HEK293 (cell line): ENCODE measurements at regions not wholly inside any gene's neighbourhood (a gene's known extent, or its start where the extent isn't known, plus 50 kb on each side); places are given as distances from the start of the nearest gene placed in this dataset.

Experiments used
- CTCF ChIA-PET: fragments of 350-600 bp; formaldehyde crosslinking; extraction: SDS; loops from one replicate; lab custom pipeline; 2021; ENCODE audit warnings: antibody characterized with exemption; lab: Yijun Ruan, JAX
- POLR2A ChIA-PET: fragments of 300-600 bp; formaldehyde crosslinking; extraction: SDS; loops from one replicate; lab custom pipeline; 2020; ENCODE audit warnings: antibody characterized with exemption, inconsistent platforms; lab: Yijun Ruan, JAX
- H3K27ac ChIP-seq: fragments of 200-500 bp; sonication (Bioruptor generic); 2 replicates; pipeline ENCODE4 v1.5.1; 2014; ENCODE audit warnings: low read depth, low read length, control low read depth, inconsistent platforms; ENCODE audit errors: extremely low read depth
- H3K36me3 ChIP-seq, 2 experiments: fragments of 200-500 bp in 1 of 2; sonication (Bioruptor generic) in 1 of 2; 1 replicate in 1 of 2; 2 replicates in 1 of 2; pipeline ENCODE4 v1.5.1; 2014 to 2017; ENCODE audit warnings: inconsistent platforms in 2 of 2, low read length in 2 of 2; ENCODE audit not compliant: control insufficient read depth in 2 of 2, insufficient read depth in 1 of 2
- H3K4me1 ChIP-seq: fragments of 200-500 bp; sonication (Bioruptor generic); 2 replicates; pipeline ENCODE4 v1.5.1; 2014; ENCODE audit warnings: mild to moderate bottlenecking, low read length, inconsistent platforms; ENCODE audit not compliant: control insufficient read depth, insufficient read depth
- H3K4me3 ChIP-seq: 2 replicates; pipeline ENCODE4 v1.5.1; 2011; ENCODE audit warnings: low read depth, mild to moderate bottlenecking, control low read depth, low read length, moderate library complexity
- H3K9me3 ChIP-seq: fragments of 200-500 bp; sonication (Bioruptor generic); 2 replicates; pipeline ENCODE4 v1.5.1; 2014; ENCODE audit warnings: low read depth, low read length, inconsistent platforms; ENCODE audit not compliant: control insufficient read depth, insufficient read depth
- KLF1 ChIP-seq: fragments of 450-650 bp; formaldehyde crosslinking; IDR thresholded peaks from 2 replicates; pipeline ENCODE4 v1.5.1; 2016; ENCODE audit warnings: missing biosample characterization, missing genetic modification characterization
- REPIN1 ChIP-seq: fragments of 450-650 bp; formaldehyde crosslinking; IDR thresholded peaks from 2 replicates; pipeline ENCODE4 v1.5.1; 2017; ENCODE audit warnings: missing biosample characterization, missing genetic modification characterization, low read depth
- ZBTB48 ChIP-seq: fragments of 450-650 bp; formaldehyde crosslinking; IDR thresholded peaks from 2 replicates; pipeline ENCODE4 v1.5.1; 2016; ENCODE audit warnings: missing biosample characterization, missing genetic modification characterization
- ZBTB6 ChIP-seq: fragments of 450-650 bp; formaldehyde crosslinking; IDR thresholded peaks from 2 replicates; pipeline ENCODE4 v1.5.1; 2017; ENCODE audit warnings: missing biosample characterization, missing genetic modification characterization
- ZFHX2 ChIP-seq: fragments of 450-650 bp; formaldehyde crosslinking; conservative IDR thresholded peaks from 2 replicates; pipeline ENCODE4 v1.5.1; 2016; ENCODE audit warnings: missing biosample characterization, missing genetic modification characterization
- ZFP37 ChIP-seq: fragments of 450-650 bp; formaldehyde crosslinking; IDR thresholded peaks from 2 replicates; pipeline ENCODE4 v1.5.1; 2016; ENCODE audit warnings: missing biosample characterization, missing genetic modification characterization
- ZFP41 ChIP-seq: fragments of 450-650 bp; formaldehyde crosslinking; IDR thresholded peaks from 2 replicates; pipeline ENCODE4 v1.5.1; 2016; ENCODE audit warnings: missing biosample characterization, missing genetic modification characterization, borderline replicate concordance
- ZNF114 ChIP-seq: fragments of 450-650 bp; formaldehyde crosslinking; IDR thresholded peaks from 2 replicates; pipeline ENCODE4 v1.5.0; 2017; ENCODE audit warnings: missing biosample characterization, missing genetic modification characterization
- ZNF121 ChIP-seq: fragments of 450-650 bp; formaldehyde crosslinking; IDR thresholded peaks from 2 replicates; pipeline ENCODE4 v1.5.1; 2016; ENCODE audit warnings: missing biosample characterization, missing genetic modification characterization
- ZNF202 ChIP-seq: fragments of 450-650 bp; formaldehyde crosslinking; IDR thresholded peaks from 2 replicates; pipeline ENCODE4 v1.5.1; 2016; ENCODE audit warnings: missing biosample characterization, missing genetic modification characterization, borderline replicate concordance
- ZNF248 ChIP-seq: fragments of 450-650 bp; formaldehyde crosslinking; IDR thresholded peaks from 2 replicates; pipeline ENCODE4 v1.5.1; 2017; ENCODE audit warnings: missing biosample characterization, missing genetic modification characterization
- ZNF292 ChIP-seq: fragments of 450-650 bp; formaldehyde crosslinking; IDR thresholded peaks from 2 replicates; pipeline ENCODE4 v1.5.1; 2016; ENCODE audit warnings: low read depth, missing biosample characterization, missing genetic modification characterization, borderline replicate concordance
- ZNF366 ChIP-seq: fragments of 450-650 bp; formaldehyde crosslinking; conservative IDR thresholded peaks from 2 replicates; pipeline ENCODE4 v1.5.1; 2016; ENCODE audit warnings: missing biosample characterization, missing genetic modification characterization
- ZNF423 ChIP-seq: fragments of 450-650 bp; formaldehyde crosslinking; IDR thresholded peaks from 2 replicates; pipeline ENCODE4 v1.5.1; 2016; ENCODE audit warnings: missing biosample characterization, missing genetic modification characterization
- ZNF514 ChIP-seq: fragments of 450-650 bp; formaldehyde crosslinking; IDR thresholded peaks from 2 replicates; pipeline ENCODE4 v1.5.1; 2016; ENCODE audit warnings: missing biosample characterization, missing genetic modification characterization
- ZNF561 ChIP-seq: fragments of 450-650 bp; IDR thresholded peaks from 2 replicates; pipeline ENCODE4 v1.5.1; 2018; ENCODE audit warnings: missing biosample characterization, missing genetic modification characterization, borderline replicate concordance
- ZNF585B ChIP-seq: fragments of 450-650 bp; formaldehyde crosslinking; IDR thresholded peaks from 2 replicates; pipeline ENCODE4 v1.5.1; 2016; ENCODE audit warnings: missing biosample characterization, missing genetic modification characterization
- ZNF677 ChIP-seq: fragments of 450-650 bp; IDR thresholded peaks from 2 replicates; pipeline ENCODE4 v1.5.0; 2018; ENCODE audit warnings: missing biosample characterization, mild to moderate bottlenecking, missing genetic modification characterization, moderate library complexity
- TF ChIP-seq, protein P1 (sequence below): IDR thresholded peaks from 2 replicates; pipeline ENCODE4 v1.6.1; 2011; ENCODE audit warnings: mild to moderate bottlenecking, low read depth, low read length, borderline replicate concordance

DNA sequence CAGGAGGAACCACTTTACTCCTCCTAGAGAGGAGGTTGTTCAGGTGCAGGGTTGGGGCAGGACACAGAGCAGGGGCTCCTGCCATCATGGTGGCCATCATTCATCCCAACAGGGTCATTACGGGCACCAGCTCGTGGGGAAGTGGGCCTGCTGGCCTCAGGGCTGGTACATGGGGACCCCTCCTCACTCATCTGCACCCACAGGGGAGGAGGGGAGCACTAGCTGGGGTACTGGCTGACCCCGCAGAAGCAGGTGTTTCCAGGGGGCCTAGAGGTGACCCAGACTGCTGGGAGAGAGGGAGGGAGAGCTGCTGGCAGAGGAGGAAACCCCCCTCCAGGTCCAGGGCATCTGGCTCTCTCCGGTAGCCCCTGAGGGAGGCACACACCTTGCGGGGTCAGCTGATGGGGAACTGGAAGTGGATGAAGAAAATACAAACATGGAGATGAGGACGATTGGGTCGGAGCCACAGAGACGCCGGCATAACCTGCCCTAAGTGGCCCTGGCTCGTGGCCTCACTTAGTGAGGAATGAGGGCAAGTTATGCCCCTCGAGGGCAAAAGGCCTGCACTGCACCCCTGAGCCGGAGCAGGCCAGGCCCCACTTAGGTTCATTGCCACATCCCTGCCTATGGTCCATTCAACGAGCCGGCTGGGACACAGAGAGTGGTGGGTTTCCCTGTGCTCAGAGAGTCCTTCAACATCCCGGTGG lies 76.2 kb downstream of the SOX1 start:
- CTCF ChIA-PET, result no interaction called here
- H3K4me3 ChIP-seq, result no peak overlapping the region
- H3K9me3 ChIP-seq, result no peaks in the 10 kb centered on the region
- peaks cover 3% of the 10 kb centered on the region; the same call in 1 of the 2 replicates for H3K4me1 ChIP-seq
- no peak overlapping the region for H3K27ac ChIP-seq
- no peaks in the 10 kb centered on the region for H3K36me3 ChIP-seq
- TF ChIP-seq ZNF514, result no peak
- TF ChIP-seq ZNF114 (tag by site-specific recombination), result no peak
- no peak for TF ChIP-seq ZFP37 (tag by site-specific recombination)
- TF ChIP-seq REPIN1, result no peak
- TF ChIP-seq ZNF292, result no peak
- TF ChIP-seq, all 188 proteins: peak for 0
- POLR2A ChIA-PET, result no interaction called here

DNA sequence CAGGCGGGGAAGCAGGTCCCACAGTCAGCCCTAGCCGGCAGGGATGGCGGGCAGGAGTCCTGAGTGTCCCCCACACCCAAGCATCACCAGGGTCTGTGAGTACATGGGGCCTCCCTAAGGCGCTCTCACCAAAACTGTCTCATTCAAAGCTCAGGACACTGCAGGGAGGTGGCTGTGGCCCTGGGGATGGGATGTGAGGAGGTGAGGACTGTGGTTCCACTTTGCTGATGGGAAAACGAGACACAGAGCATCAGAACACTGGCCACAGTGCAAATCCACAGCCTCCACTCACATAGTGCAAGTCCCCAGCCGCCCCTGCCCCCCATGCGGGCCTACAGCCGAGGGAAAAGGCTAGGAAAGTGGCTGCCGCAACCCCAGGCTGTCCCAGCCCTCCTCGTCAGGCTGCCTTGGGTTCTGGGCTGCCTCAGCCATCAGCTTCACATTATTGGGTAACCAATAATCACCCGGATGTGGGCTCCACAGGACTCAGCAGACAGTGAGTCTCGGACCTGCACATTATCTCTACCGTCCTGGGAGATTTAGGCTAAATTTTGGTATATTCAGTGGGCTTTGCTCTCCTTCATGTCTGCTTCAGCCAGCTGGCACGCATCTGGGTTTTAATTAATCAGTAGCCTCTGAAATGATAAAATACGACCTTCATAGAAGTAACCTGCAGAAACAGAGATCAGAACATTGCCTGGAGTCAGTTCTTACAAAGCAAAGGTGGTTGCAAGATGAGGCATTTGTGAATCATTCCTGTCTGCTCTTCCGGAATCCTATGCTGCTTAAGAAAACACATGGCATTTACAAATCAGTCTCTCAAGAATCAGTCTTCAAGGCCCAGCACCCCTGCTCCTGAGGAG lies 77.0 kb downstream of the SOX1 start:
- Histone ChIP-seq H3K4me1 (peaks cover 3% of the 10 kb centered on the region; the same call in 1 of the 2 replicates), H3K4me3 (no peak overlapping the region), H3K9me3 (no peaks in the 10 kb centered on the region), H3K27ac (no peak overlapping the region), H3K36me3 (no peaks in the 10 kb centered on the region)
- ChIA-PET POLR2A (no interaction called here), CTCF (no interaction called here)
- TF ChIP-seq KLF1 (tag by site-specific recombination) (no peak), ZBTB6 (no peak), ZNF248 (tag by site-specific recombination) (no peak), ZFP41 (tag by site-specific recombination) (no peak), ZNF121 (tag by site-specific recombination) (no peak), ZNF366 (tag by site-specific recombination) (no peak), ZBTB48 (no peak), ZNF561 (tag by site-specific recombination) (no peak), ZNF423 (tag by site-specific recombination) (no peak), ZNF202 (tag by site-specific recombination) (no peak), ZNF677 (no peak), ZFHX2 (tag by site-specific recombination) (no peak), ZNF585B (tag by site-specific recombination) (no peak)
- TF ChIP-seq, protein P1, sequence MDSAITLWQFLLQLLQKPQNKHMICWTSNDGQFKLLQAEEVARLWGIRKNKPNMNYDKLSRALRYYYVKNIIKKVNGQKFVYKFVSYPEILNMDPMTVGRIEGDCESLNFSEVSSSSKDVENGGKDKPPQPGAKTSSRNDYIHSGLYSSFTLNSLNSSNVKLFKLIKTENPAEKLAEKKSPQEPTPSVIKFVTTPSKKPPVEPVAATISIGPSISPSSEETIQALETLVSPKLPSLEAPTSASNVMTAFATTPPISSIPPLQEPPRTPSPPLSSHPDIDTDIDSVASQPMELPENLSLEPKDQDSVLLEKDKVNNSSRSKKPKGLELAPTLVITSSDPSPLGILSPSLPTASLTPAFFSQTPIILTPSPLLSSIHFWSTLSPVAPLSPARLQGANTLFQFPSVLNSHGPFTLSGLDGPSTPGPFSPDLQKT, result no peak
